Suppressor macrophage (primary cell): ENCODE measurements at regions not wholly inside any gene's neighbourhood (a gene's known extent, or its start where the extent isn't known, plus 50 kb on each side); places are given as distances from the start of the nearest gene placed in this dataset.

Experiments
- DNase-seq, 4 experiments: peaks; one replicate each; pipeline ENCODE4 v3.0.0-alpha.2; 2020 to 2022

DNA sequence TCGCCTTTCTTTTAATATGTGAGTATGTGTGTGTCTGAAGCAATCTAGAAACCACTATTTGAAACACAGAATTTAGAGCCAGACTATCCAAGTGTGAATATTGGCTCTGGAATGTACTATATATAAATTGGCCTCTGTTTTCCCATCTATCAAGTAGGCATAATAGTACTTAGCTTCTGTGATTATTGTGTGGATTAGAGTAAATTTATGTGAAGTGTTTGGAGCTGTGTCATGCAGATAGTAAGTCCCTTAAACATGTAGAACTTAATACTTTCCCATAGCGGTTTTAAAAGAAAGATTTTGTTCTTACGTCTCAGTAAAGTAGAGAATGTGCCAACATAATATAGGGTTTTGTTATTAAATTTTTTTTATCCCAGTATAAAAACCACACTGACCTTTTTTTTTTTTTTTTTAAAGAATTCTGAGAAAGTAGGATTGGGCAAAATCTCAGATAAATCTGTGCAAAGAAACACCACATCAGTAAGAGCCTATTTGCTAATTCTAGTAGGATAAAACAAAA is 432.3 kb downstream of the RFC3 start:
- DNase-seq, result no peak

DNA sequence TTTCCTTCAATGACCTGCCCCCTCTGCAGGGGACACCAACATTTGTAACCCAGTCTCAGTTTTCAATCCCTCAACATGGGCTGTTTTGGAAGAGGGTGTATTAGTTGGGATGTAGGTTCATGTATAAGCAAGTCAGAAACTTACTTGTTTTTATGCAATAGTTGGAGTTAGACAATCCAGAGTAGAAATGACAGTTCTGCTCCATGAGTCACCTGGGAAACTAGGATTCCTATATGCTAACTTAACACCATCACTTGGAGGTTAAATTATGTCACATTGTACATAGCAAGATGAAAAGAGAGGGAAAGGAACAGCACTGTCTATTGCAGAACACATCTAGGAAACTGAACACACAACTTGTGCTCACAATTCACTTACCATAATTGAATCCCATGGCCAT is 436.4 kb downstream of the RFC3 start:
- no peak for DNase-seq

DNA sequence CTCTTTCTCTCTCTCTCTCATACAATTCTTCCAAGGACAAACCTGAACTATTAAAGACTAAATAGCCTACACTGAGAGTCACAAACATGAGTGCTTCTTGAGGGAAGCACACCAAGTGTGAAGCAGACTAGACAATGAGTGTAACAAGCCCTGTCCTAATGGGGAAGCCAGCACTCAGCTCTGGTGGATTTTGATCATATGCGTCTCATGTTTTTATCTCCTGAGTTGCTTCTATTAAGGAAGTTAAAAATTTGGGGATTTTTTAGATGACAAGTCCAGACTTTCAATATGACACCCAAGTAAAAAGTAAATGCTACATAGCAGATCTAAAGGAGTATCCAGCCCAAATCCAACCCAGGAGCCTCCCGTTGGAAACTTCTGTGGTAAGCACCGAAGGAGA is 437.8 kb downstream of the RFC3 start:
- DNase-seq, result peak in 2 of 4 experiments; percentile 26 to 46

DNA sequence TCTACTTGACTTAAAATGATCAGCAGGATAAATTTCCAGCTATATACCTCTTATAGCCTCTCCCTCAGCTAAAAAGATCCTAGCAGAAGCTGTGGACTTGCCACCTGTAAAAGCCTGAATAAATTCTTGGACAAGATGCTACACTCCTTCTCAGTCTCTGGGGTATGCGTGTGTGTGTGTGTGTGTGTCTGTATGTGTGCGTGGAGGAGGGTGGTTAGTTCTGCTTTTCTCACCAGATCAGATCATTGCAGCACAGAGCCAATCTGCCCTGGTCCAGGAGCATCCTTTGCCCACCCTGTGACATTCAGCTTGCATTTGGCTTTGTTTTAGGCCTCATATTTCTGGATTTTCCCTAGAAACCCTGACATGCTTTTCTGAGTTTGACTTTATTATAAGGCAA is 438.3 kb downstream of the RFC3 start:
- peak; percentile 43 to 68 (median 46) for DNase-seq

DNA sequence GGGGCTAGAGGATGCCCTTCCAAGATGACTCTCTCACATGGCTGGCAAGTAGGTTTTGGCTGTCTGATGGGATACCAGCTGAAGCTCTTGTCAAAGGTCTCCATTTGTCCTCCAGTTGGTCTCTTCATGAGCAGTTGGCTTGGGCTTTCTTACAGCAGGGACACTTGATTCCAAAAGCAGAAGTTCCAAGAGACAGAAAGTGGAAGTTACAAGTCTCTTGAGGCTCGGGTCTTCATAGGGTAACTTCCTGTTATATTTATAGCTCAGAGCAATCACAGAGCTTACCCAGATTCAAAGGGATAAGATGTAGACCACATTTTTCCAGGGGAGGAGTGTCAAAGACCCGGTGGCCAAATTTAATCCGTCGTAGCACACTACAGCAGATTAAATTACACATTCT is 440.0 kb downstream of the RFC3 start:
- peak; percentile 64 to 89 (median 77) for DNase-seq

DNA sequence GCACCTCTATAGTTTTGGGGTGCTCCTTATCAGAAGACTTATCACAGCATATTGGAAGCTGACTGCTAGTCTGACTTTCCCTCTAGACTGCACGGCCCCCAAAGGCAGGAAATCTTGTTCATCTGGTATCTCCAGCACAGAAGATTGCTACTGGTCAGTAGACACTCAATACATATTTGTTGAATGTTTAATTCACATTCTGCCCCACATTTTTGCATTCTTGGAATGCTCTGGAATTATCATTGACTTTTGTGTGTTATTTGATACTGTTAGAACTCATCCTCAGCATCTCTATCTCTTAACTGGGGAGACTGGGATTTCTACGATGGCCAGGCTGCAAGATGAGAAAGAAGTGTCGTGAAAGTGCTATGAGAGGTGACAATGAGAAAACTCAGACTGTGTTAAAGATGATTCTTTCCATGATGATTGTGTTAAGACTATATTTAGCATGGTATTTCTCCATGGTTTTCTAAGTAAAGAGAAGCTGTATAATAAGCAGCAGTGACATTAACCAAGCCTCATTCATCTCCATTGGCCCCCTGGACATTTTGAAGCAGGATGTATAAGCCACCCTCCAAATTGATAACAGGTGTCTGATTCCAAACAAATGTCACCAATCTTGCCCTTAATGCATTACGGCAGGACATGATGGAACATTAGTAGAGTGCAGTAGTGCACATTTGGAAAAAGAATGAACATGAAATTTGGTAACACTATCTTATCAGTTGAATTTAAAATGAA is 440.9 kb downstream of the RFC3 start:
- DNase-seq, result no peak

DNA sequence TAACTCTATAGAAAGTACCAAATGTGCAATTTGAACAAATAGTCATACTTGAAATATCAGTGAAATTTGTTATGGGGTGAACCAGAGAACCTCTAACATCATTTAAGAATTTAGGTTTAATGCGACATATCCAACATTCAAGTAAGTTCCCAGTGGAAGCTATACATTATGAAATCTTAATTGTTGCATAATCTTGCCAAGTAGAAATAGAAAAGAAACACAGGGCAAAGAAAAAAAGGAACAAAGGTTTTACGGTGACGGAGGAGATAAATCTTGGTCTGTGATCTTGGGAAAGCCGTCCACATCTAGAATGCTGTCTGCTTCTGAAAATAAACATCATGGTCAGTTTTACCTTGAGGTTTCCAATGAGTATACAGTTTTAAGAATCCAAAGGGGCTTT is 445.7 kb downstream of the RFC3 start:
- DNase-seq, result peak in 2 of 4 experiments; percentile 57 to 71

DNA sequence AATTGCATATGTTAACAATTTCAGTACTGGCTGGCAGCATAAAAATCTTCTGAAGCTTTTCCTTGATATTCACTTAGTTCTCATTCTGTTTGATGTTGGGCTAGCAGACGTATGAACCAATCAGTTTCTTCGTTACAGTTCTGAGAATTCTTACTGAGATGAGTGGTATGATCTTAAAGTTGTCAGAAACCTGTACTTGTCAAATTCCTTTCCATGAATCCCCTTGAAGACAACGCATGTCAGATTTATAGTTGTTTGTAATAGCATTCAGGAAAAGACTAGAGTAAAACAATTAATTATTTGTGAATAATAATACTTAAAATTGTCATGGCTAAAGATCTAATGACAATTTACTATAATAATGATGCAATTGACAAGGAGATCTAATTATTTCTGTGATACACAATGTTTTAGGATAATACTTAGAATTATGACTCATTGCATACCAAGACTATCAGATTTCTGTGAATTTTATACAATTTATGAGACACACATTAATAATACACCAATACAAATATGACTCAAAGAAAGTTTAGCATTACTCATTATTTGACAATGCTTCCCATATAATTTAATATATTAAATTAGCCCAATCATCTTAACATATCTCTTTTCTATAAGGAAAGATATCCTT is 447.2 kb downstream of the RFC3 start:
- DNase-seq, result no peak

DNA sequence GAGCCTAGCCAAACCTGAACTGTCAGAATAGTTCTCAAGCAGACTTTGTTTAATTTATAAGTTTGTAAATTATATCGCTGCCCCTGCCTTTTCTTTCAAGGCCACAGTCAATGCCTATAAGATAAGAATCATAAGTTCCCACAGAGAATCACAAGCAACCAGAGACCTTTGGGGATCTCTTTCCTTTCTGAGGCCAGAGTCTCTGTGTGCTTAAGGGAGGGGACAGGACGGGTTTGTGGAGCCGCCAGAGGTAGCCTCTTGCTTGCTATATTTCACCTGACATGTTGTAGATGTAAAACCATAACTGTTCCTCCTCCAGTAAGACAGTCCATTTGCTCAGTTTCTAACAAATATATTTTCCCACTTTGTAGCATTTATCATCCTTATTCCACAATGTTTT is 458.8 kb downstream of the RFC3 start:
- no peak for DNase-seq

DNA sequence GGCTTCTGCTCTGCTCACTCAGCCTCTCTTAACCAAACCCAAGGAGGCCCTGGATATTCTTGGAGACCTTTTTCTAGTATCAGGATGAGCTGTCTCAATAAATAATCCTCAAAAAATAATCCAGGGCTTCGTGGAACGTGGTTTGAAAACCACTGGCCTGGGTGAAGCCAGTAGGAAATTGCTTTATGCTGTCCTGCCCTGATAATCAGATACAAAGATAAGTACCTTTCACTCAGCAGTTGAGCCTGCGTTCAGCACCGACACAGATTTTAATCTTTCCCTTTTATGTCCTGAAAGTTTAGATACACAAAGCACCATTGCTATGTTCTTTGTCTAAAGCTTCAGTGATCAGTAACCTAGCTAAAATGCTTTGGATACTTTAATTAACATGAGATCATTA is 460.0 kb downstream of the RFC3 start:
- DNase-seq, result no peak

DNA sequence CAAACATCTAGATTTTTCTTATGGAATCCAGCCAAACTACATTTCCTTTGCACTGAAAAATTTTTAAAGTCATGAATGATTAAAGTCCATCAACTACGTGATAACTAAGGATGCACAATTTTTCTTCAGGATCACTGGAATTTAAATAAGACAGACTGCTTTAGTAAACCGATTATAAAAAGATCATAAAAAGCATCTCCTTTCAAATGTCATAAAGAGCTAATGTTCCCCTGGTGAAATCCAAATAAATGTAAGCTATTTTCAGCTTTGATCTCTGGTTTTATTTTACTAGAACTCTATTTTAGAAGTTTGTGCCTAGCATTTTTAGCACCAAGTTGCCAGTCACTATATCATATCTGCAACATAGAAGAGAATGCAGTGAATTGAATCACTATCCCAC is 460.8 kb downstream of the RFC3 start:
- no peak for DNase-seq

DNA sequence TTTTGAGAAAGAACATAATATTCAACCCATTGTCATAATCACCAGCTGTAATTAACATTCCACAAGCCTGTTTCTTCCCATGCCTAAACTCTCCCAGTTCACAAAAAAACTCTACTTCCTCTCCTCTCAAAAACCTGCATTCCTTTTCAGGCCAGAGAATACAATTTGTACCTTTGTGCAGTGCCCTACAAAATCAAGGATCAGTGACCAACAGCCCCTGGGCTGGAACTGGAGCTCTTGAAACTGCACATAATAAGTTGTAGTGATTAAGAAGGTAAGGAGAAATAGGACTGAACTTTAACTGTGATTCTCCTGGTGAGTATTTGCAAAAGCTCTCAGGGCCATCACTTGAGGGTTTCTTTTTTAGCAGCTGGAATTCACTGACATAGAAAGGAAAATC is 472.7 kb downstream of the RFC3 start:
- no peak for DNase-seq

DNA sequence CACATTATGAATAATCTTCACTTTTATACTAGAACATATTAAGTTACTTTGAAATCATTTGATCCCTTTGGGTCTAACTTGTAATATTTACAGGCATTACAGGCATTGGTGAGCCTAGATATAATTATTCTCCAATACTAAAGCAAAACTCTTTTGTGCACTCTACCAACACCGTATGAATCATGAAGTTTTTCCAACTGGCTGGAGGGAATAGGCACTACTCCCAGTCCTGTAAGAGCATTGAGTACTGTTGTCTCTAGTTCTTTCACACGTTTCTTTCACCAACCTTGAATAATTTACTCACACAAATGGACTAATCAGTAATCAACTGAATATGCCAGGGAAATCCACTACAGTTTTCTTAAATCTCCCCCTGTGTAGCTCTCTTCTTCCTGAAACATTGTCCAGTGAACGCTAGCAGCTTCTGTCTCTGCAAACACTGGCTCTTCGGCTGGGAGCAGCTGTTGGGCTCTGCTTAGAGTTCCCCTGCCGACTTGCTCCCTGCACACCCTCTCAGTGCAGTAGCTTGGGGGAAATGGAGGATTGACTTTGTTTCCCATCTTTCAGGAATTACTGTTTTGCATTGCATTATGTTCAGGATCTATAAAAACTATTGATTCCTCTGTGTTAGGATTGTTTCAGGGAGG is 476.7 kb downstream of the RFC3 start:
- DNase-seq, result no peak

DNA sequence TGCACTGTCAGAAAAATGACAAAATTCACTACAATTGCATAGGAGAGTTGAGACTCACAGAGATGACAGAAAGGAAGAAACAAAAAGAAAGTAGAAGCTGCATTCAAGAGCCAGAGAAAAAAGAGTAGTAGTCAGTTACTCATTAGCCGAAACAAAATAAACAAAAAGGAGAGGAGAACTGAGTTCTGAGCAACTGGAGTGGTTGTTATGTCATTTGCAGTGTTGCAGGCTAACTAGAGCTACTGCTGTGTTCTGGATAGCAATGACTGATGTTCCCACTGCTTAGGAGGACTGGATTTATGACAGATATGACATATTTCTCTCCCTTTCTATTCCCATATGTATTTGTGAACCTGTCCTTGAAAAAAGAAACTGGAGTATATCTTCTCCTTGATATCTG is 482.6 kb downstream of the RFC3 start:
- DNase-seq, result no peak

DNA sequence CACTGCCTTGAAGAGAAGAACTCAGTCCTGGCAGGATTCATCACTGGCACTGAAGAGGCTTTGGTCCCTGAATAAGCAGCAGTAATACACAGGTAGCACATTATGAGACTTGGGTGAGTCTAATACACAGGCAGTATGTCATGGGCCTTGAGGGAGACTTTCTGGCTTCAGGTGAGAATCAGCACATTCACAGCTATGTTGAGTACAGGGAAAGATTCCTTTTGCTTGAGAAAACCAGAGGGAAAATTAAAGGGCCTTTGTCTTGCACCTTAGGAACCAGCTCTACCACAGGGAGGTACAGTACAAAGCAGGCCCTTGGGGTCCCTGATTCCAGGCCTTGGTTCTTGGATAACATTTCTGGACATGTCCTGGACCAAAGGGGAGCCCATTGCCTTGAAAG is 484.6 kb downstream of the RFC3 start:
- no peak for DNase-seq

DNA sequence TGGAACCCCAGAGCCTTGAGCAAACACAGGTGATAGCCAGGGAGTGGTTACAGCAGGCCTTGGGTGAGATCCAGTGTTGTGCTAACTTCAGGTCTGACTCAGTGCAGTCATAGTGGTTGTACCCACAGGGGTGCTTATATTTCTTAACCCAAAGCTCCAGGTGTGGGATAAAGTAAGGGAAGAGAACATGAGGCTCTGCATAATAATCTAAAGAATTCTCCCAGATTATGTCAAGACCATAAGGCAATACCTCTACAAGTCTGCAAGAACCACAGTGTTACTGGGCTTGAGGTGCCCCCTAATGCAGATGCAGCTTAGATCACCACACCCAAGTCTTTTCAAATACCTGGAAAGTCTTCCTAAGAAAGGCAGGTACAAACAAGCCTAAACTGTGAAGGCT is 485.4 kb downstream of the RFC3 start:
- DNase-seq, result no peak

DNA sequence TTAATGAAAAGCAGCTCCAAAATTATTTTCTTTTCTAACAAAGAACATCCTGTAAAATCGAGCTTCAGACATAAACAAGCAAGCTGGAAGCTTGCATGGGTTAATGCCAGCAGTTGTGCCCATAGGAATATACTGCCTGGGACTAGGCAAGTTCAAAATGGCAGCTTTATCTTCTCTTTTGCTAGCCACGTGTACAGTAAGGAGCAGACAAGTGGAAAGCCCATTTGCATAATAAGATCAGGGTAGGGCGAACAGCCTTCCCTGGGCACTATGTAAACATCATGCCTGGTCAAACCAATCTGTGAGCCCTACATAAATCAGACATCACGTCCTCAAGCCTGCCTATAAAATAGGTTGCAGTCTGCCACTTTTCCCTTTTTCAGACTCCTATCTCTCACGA is 489.7 kb downstream of the RFC3 start:
- DNase-seq, result no peak

DNA sequence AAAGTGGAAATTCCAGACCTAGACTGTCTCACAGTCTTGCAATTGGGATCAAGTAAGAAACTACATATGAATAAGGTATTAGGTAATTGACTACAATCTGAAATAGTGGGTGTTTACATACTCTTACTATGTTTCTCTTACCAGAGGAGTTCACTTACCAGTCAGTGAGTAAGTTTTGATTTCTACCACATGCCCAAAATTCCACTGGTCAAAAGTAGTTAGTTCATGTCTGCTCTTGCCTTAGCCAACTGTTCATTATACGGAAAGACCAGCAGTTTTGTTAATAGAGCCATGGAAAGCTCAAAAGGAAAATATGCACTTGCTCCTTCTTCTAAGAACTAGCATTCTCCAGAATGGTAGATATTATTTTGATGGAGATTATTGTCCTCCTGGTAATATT is 490.8 kb downstream of the RFC3 start:
- DNase-seq, result no peak

DNA sequence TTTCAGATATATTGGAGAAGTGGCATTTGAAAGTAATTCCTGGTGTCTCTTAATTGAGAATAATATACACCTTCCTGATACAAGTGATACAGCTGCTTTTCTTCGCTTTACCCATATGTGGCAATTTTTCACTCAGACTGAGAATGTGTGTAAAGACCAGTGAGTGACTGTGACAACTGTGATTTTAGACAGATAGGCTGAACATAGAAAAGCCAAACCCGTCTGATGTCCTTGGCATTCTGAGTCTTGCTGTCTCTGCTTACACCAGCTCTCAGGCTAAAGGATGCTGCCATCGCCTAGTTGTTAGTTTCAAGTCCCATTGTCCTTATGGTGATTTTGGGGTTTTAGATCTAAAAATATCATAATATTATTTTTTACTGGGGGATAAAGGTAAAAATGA is 492.6 kb downstream of the RFC3 start:
- DNase-seq, result no peak

DNA sequence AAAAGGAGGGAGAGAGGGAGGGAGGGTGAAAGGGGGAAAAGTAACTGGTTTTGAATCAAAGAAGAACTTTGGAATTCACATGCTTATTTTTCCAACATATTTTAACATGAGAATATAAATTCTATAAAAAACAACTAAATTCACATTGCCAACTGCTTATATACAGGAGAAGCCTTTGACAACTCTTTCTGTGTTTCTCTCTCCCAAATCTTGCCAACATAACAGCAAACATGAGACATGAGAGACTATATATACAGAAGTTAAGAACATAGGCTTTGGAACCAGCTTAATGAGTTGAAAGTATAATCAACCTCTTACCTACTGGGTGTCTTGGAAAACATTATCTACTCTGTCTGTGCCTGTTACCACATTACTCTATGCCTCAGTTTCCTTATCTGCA is 493.3 kb downstream of the RFC3 start:
- DNase-seq, result no peak

DNA sequence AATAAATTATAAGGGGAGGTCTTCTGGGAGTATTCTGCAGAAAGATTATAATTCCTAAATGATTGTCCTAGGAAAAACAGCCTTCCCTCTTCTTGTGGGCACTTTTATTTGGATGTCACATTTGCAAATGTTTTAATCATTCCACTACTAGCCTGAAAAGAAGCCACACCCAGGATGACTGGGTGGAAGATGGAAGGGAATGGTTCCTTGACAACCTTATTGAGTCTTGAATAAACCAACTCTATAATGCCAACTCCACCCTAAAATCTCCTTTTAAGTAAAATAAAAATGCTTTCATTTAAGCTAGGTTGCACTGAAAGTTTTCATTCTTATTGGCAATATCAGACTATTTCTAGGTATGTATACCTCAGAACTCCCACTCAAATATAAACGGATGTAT is 494.6 kb downstream of the RFC3 start:
- DNase-seq, result no peak

DNA sequence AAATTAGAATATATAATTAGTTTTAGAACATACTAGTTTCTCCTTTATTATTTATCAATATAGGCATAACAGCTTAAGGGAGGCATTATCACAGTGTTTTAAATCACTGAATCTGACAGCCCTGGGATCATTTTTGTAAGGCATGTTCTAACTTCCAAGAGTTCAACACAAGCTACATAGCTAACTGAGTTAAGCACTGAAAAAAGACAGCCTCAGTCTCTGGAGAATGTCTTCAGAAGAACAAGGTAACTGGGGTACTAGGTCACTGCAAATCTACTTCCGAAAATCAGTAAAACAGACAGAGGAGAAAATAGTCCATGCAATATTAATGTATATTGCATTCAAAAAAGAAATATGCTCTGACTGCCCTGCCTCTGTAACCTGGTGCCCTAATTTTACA is 502.1 kb downstream of the RFC3 start:
- no peak for DNase-seq

DNA sequence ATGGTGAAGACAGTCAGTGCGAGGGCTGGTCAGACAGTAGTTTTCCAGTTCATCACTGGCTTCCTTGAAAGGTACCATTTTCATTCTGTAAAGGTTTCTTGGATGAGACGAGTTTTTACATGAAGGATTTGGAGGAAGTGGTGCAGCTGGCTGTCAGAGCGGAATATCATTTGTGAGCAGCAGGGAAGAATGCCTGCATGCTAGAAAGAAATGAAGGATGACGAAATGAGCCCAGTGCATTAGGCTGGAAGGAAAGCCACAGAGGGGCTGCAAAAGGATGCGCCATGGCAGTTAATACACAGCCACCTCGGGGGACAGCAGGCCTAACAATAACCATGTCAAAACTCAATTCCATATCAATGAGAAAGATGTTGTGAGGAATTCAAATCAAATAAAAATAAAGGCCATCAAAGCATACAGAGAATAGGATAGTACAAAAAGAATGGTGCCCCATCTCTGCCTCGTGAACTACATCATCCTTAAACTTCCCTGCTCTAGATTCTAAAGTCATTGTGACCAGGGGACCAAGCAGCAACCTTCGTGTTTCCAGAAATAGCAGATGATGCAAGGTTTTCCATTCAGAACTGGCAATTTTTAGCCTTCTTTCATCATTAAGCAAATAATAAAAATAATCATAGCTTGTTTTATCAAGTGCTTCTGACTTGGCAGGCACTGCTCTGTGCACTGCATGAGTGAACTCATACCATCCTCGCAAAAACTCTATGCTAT is 504.2 kb downstream of the RFC3 start:
- DNase-seq, result no peak
